GM12878 (cell line): ENCODE measurements at regions not wholly inside any gene's neighbourhood (a gene's known extent, or its start where the extent isn't known, plus 50 kb on each side); places are given as distances from the start of the nearest gene placed in this dataset.

Experiments
- ATAC-seq: fragments of 200-7000 bp; cut with Tn5 transposase; 3 replicates; pipeline ENCODE4 v1.9.1; 2020; ENCODE audit warnings: mild to moderate bottlenecking, moderate library complexity
- BruUV-seq: library from RNA; stranded (reverse); fragments of 400-500 nt; replicated peaks from 2 replicates; lab custom pipeline; 2021; lab: Mats Ljungman, UMichigan
- CTCF ChIA-PET: fragments of 300-600 bp; sonication (Branson Sonifier 250); formaldehyde crosslinking; extraction: SDS; loops from one replicate; lab custom pipeline; 2021; ENCODE audit warnings: inconsistent platforms; lab: Yijun Ruan, JAX
- POLR2A ChIA-PET: fragments of 350-600 bp; formaldehyde crosslinking; extraction: SDS; loops from one replicate; lab custom pipeline; 2021; ENCODE audit warnings: inconsistent platforms; lab: Charles Lee
- RAD21 ChIA-PET: fragments of 300-600 bp; sonication (Branson Sonifier 250); formaldehyde crosslinking; loops from one replicate; lab custom pipeline; 2023; ENCODE audit warnings: antibody characterized with exemption; ENCODE audit not compliant: unreplicated experiment; lab: Charles Lee
- SMC1A ChIA-PET: fragments of 300-600 bp; sonication (Branson Sonifier 250); formaldehyde crosslinking; loops from one replicate; lab custom pipeline; 2023; ENCODE audit not compliant: unreplicated experiment, uncharacterized antibody; lab: Charles Lee
- DNase-seq: peaks from one replicate; pipeline ENCODE4 v3.0.0-alpha.2; 2011; ENCODE audit warnings: low read depth, low spot score
- FAIRE-seq: peaks from 3 replicates; lab custom pipeline; 2011; peaks lifted over from hg19 to GRCh38; lab: Jason Lieb, UNC
- H2AFZ ChIP-seq: 2 replicates; pipeline ENCODE4 v1.6.0; 2011; ENCODE audit warnings: low read depth, low read length, control low read depth; ENCODE audit not compliant: control insufficient read depth
- H3K27ac ChIP-seq: 2 replicates; pipeline ENCODE4 v1.5.1; 2011; ENCODE audit warnings: control low read depth; ENCODE audit not compliant: control insufficient read depth, insufficient read depth
- H3K27me3 ChIP-seq, 2 experiments: replicated peaks in 1 of 2; 2 replicates each; pipeline versions ENCODE4 v1.6.0 to v1.6.1; 2011; ENCODE audit warnings: low read length in 1 of 2; ENCODE audit not compliant: control insufficient read depth in 2 of 2, insufficient read depth in 2 of 2
- H3K36me3 ChIP-seq, 2 experiments: 2 replicates each; pipeline ENCODE4 v1.5.1; 2011; ENCODE audit warnings: low read length in 1 of 2; ENCODE audit not compliant: control insufficient read depth in 2 of 2, insufficient read depth in 2 of 2
- H3K4me1 ChIP-seq: 2 replicates; pipeline ENCODE4 v1.6.1; 2011; ENCODE audit warnings: mild to moderate bottlenecking, low read length, moderate library complexity, mixed read lengths; ENCODE audit not compliant: control insufficient read depth, insufficient read depth
- H3K4me2 ChIP-seq: 2 replicates; pipeline ENCODE4 v1.6.0; 2011; ENCODE audit warnings: control low read depth; ENCODE audit not compliant: control insufficient read depth, insufficient read depth
- H3K4me3 ChIP-seq: fragments of 200-600 bp; sonication (generic); 2 replicates; pipeline ENCODE4 v1.5.1; 2016
- H3K79me2 ChIP-seq: 2 replicates; pipeline ENCODE4 v1.6.0; 2011; ENCODE audit warnings: low read length; ENCODE audit not compliant: control insufficient read depth, insufficient read depth
- H3K9ac ChIP-seq: 2 replicates; pipeline ENCODE4 v1.8.0; 2011; ENCODE audit warnings: low read length, control low read depth, mixed read lengths; ENCODE audit not compliant: control insufficient read depth, insufficient read depth
- H3K9me3 ChIP-seq: replicated peaks from 3 replicates; pipeline ENCODE4 v1.5.1; 2011; ENCODE audit warnings: mild to moderate bottlenecking, low read length; ENCODE audit not compliant: control insufficient read depth, insufficient read depth
- H4K20me1 ChIP-seq: 2 replicates; pipeline ENCODE4 v1.6.0; 2011; ENCODE audit not compliant: control insufficient read depth, insufficient read depth
- HDAC6 ChIP-seq: fragments of 200-600 bp; sonication (generic); IDR thresholded peaks from one replicate; pipeline ENCODE4 v1.8.0; 2017; ENCODE audit warnings: antibody characterized with exemption; ENCODE audit not compliant: unreplicated experiment
- NR2C1 ChIP-seq: fragments of 450-650 bp; IDR thresholded peaks from 2 replicates; pipeline ENCODE4 v1.6.1; 2017; ENCODE audit warnings: antibody characterized with exemption, mild to moderate bottlenecking, moderate library complexity
- RAD21 ChIP-seq: IDR thresholded peaks from 2 replicates; pipeline ENCODE4 v1.6.1; 2011; ENCODE audit warnings: mild to moderate bottlenecking, low read depth, low read length, moderate library complexity; ENCODE audit not compliant: insufficient read depth
- SUZ12 ChIP-seq: fragments of 200-600 bp; sonication (generic); IDR thresholded peaks from one replicate; pipeline ENCODE4 v1.6.1; 2018; ENCODE audit warnings: antibody characterized with exemption, mild to moderate bottlenecking; ENCODE audit not compliant: unreplicated experiment
- TCF7 ChIP-seq: IDR thresholded peaks from 2 replicates; pipeline ENCODE4 v1.6.1; 2014; ENCODE audit warnings: antibody characterized with exemption, borderline replicate concordance
- ZSCAN29 ChIP-seq: fragments of 450-650 bp; IDR thresholded peaks from 2 replicates; pipeline ENCODE4 v1.6.1; 2017; ENCODE audit warnings: mild to moderate bottlenecking, moderate library complexity
- WGBS: methylation state at CpG from one replicate; pipeline ENCODE4 v1.1.6; 2016; ENCODE audit warnings: low lambda C conversion rate; ENCODE audit not compliant: insufficient replicate concordance, insufficient coverage; ENCODE audit errors: missing lambda C conversion rate; 5-methylcytosine and 5-hydroxymethylcytosine counted together
- in situ Hi-C: fragments of 300-500 bp; cut with MboI; formaldehyde crosslinking; loops from 9 replicates; pipeline ENCODE4 v1.14.3; 2018; ENCODE audit warnings: mixed read lengths
- intact Hi-C: fragments of 100-400 bp; cut with micrococcal nuclease; formaldehyde crosslinking; loops from one replicate; pipeline ENCODE4 v1.14.2; 2022; ENCODE audit not compliant: unreplicated experiment
- TF ChIP-seq, protein P1 (sequence below): fragments of 450-650 bp; IDR thresholded peaks from 2 replicates; pipeline ENCODE4 v1.6.1; 2016; ENCODE audit warnings: mild to moderate bottlenecking
- TF ChIP-seq, protein P2 (sequence below): fragments of 450-650 bp; IDR thresholded peaks from 2 replicates; pipeline ENCODE4 v1.6.1; 2016; ENCODE audit warnings: mild to moderate bottlenecking

DNA sequence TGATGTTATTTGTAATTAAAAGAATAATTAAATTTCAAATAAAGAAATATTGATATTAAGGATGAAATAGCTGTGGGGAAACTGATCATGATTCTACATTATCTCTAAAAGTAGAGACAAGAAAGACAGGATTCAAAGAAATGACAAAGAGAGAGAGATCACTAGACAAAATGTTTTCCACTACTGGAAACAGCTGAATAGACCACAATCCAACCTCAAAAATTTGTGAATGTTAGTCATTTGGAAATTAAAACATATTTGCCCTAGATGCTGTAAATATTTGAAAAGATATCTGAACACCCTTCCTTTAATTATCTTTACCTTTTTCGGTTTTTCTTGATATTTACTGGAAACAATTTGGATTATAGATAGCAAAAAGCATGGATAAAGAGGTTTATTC is 414.9 kb downstream of the CENPC start:
- ChIA-PET CTCF (interaction anchor here (1.4 kb wide), 1 partner anchor 45 kb away, joined by 3 read pairs; no protein-coding TSS in a partner anchor), RAD21 (no interaction called here), SMC1A (interaction anchor here (2.3 kb wide), 1 partner anchor 12 kb away, joined by 7 read pairs; no protein-coding TSS in a partner anchor), POLR2A (no interaction called here)
- Histone ChIP-seq H3K79me2 (no peaks in the 10 kb centered on the region), H3K9me3 (no peaks in the 10 kb centered on the region), H3K27me3 (no peaks in the 10 kb centered on the region), H3K27ac (no peak overlapping the region), H2AFZ (no peak overlapping the region), H3K36me3 (no peaks in the 10 kb centered on the region), H3K4me1 (no peaks in the 10 kb centered on the region), H3K9ac (no peak overlapping the region), H3K4me3 (no peak overlapping the region), H3K4me2 (no peak overlapping the region), H4K20me1 (no peaks in the 10 kb centered on the region)
- BruUV-seq = no TSS peak
- 4% methylated on average over 1 of the region's 1 CpG for WGBS
- DNase-seq (no peak), FAIRE-seq (no peak), ATAC-seq (no peak)
- TF ChIP-seq NR2C1 (no peak), TCF7 (no peak), RAD21 (no peak), ZSCAN29 (no peak), SUZ12 (no peak), HDAC6 (no peak)
- TF ChIP-seq, protein P1, sequence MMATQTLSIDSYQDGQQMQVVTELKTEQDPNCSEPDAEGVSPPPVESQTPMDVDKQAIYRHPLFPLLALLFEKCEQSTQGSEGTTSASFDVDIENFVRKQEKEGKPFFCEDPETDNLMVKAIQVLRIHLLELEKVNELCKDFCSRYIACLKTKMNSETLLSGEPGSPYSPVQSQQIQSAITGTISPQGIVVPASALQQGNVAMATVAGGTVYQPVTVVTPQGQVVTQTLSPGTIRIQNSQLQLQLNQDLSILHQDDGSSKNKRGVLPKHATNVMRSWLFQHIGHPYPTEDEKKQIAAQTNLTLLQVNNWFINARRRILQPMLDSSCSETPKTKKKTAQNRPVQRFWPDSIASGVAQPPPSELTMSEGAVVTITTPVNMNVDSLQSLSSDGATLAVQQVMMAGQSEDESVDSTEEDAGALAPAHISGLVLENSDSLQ = no peak
- TF ChIP-seq, protein P2, sequence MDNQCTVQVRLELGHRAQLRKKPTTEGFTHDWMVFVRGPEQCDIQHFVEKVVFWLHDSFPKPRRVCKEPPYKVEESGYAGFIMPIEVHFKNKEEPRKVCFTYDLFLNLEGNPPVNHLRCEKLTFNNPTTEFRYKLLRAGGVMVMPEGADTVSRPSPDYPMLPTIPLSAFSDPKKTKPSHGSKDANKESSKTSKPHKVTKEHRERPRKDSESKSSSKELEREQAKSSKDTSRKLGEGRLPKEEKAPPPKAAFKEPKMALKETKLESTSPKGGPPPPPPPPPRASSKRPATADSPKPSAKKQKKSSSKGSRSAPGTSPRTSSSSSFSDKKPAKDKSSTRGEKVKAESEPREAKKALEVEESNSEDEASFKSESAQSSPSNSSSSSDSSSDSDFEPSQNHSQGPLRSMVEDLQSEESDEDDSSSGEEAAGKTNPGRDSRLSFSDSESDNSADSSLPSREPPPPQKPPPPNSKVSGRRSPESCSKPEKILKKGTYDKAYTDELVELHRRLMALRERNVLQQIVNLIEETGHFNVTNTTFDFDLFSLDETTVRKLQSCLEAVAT = no peak
- in situ Hi-C loops (no loop called here), intact Hi-C loops (no loop called here)
